H1 (cell line): ENCODE measurements at regions not wholly inside any gene's neighbourhood (a gene's known extent, or its start where the extent isn't known, plus 50 kb on each side); places are given as distances from the start of the nearest gene placed in this dataset.

Source experiments
- CTCF ChIA-PET: fragments of 300-600 bp; sonication (Branson Sonifier 250); formaldehyde crosslinking; loops from one replicate; lab custom pipeline; 2021; ENCODE audit not compliant: partially characterized antibody; lab: Charles Lee
- POLR2A ChIA-PET: fragments of 300-600 bp; sonication (Branson Sonifier 250); formaldehyde crosslinking; loops from one replicate; lab custom pipeline; 2021; ENCODE audit warnings: inconsistent platforms; ENCODE audit not compliant: partially characterized antibody; lab: Charles Lee
- DNase-seq, 2 experiments: peaks; one replicate each; pipeline versions ENCODE4 v3.0.0 to v3.0.0-alpha.2; 2010 to 2022; ENCODE audit warnings: low spot score in 2 of 2, low read depth in 1 of 2, mixed read lengths in 1 of 2
- FAIRE-seq: peaks from 2 replicates; lab custom pipeline; 2011; peaks lifted over from hg19 to GRCh38; lab: Jason Lieb, UNC
- H2AFZ ChIP-seq: 2 replicates; pipeline ENCODE4 v1.8.1; 2012; ENCODE audit warnings: low read length, inconsistent platforms
- H2AK5ac ChIP-seq: 2 replicates; pipeline ENCODE4 v1.6.1; 2013; ENCODE audit warnings: low read depth, low read length
- H2BK120ac ChIP-seq: replicated peaks from 2 replicates; pipeline ENCODE3; 2013; ENCODE audit warnings: low read depth, low read length, inconsistent platforms
- H2BK12ac ChIP-seq: 2 replicates; pipeline ENCODE4 v1.6.1; 2013; ENCODE audit warnings: low read depth, low read length
- H2BK15ac ChIP-seq: 2 replicates; pipeline ENCODE4 v1.6.1; 2013; ENCODE audit warnings: low read length
- H2BK20ac ChIP-seq: 2 replicates; pipeline ENCODE4 v1.6.1; 2013; ENCODE audit warnings: low read length
- H2BK5ac ChIP-seq: 2 replicates; pipeline ENCODE4 v1.6.1; 2013; ENCODE audit warnings: low read depth, low read length
- H3K14ac ChIP-seq: 2 replicates; pipeline ENCODE4 v1.6.1; 2013; ENCODE audit warnings: inconsistent platforms; ENCODE audit not compliant: insufficient read length
- H3K18ac ChIP-seq: 2 replicates; pipeline ENCODE4 v1.6.1; 2013; ENCODE audit warnings: low read length; ENCODE audit errors: extremely low read depth
- H3K23ac ChIP-seq: 2 replicates; pipeline ENCODE4 v1.6.1; 2013; ENCODE audit warnings: inconsistent platforms; ENCODE audit not compliant: insufficient read length
- H3K23me2 ChIP-seq: 2 replicates; pipeline ENCODE4 v1.6.1; 2013; ENCODE audit warnings: low read depth, low read length
- H3K27ac ChIP-seq: 2 replicates; pipeline ENCODE4 v1.6.1; 2011; ENCODE audit warnings: low read depth, low read length, inconsistent platforms
- H3K27me3 ChIP-seq, 4 experiments: replicated peaks in 1 of 4; 1 replicate in 1 of 4; 2 replicates in 3 of 4; pipeline versions ENCODE4 v1.6.1 to v1.8.1; 2011 to 2013; ENCODE audit warnings: low read length in 3 of 4, mild to moderate bottlenecking in 3 of 4, inconsistent platforms in 2 of 4, mixed read lengths in 2 of 4, moderate library complexity in 1 of 4; ENCODE audit not compliant: control insufficient read depth in 3 of 4, insufficient read depth in 3 of 4; ENCODE audit errors: extremely low read depth in 1 of 4
- H3K36me3 ChIP-seq, 4 experiments: 2 replicates each; pipeline versions ENCODE4 v1.6.1 to v1.8.1; 2011 to 2013; ENCODE audit warnings: mild to moderate bottlenecking in 4 of 4, low read length in 3 of 4, moderate library complexity in 2 of 4, control low read depth in 1 of 4, inconsistent platforms in 1 of 4; ENCODE audit not compliant: insufficient read depth in 4 of 4, control insufficient read depth in 2 of 4
- H3K4ac ChIP-seq: replicated peaks from 2 replicates; pipeline ENCODE3; 2013; ENCODE audit warnings: low read length, low read depth, mixed read lengths, inconsistent platforms; ENCODE audit not compliant: insufficient read length
- H3K4me1 ChIP-seq, 4 experiments: replicated peaks in 1 of 4; 1 replicate in 1 of 4; 2 replicates in 3 of 4; pipeline versions ENCODE4 v1.6.1 to v1.8.1; 2011 to 2013; ENCODE audit warnings: low read length in 3 of 4, inconsistent platforms in 2 of 4, mixed read lengths in 1 of 4; ENCODE audit not compliant: insufficient read depth in 4 of 4, control insufficient read depth in 3 of 4
- H3K4me2 ChIP-seq, 2 experiments: 2 replicates each; pipeline versions ENCODE4 v1.6.1 to v1.8.1; 2011 to 2013; ENCODE audit warnings: low read depth in 2 of 2, low read length in 2 of 2, control low read depth in 1 of 2, inconsistent platforms in 1 of 2, mild to moderate bottlenecking in 1 of 2; ENCODE audit not compliant: insufficient read depth in 1 of 2
- H3K4me3 ChIP-seq, 4 experiments: fragments of 200-600, 300-600 bp in 1 of 4; sonication (generic), shearing (Covaris generic), sonication (Bioruptor Twin) in 1 of 4; 2 replicates each; pipeline versions ENCODE4 v1.5.1 to v1.8.1; 2011 to 2016; ENCODE audit warnings: low read length in 4 of 4, low read depth in 3 of 4, control low read depth in 2 of 4, inconsistent platforms in 2 of 4, mild to moderate bottlenecking in 2 of 4, mixed read lengths in 1 of 4, moderate library complexity in 1 of 4; ENCODE audit not compliant: insufficient read depth in 2 of 4; ENCODE audit errors: extremely low read depth in 1 of 4
- H3K56ac ChIP-seq: replicated peaks from 2 replicates; pipeline ENCODE3; 2013; ENCODE audit warnings: low read depth, mild to moderate bottlenecking, mixed read lengths, low read length, inconsistent platforms; ENCODE audit not compliant: insufficient read length
- H3K79me1 ChIP-seq: 2 replicates; pipeline ENCODE4 v1.6.1; 2013; ENCODE audit warnings: low read depth, low read length, control low read depth
- H3K79me2 ChIP-seq, 2 experiments: 2 replicates each; pipeline versions ENCODE4 v1.6.1 to v1.8.1; 2012 to 2013; ENCODE audit warnings: low read length in 2 of 2, mild to moderate bottlenecking in 2 of 2, inconsistent platforms in 1 of 2; ENCODE audit not compliant: insufficient read depth in 2 of 2, control insufficient read depth in 1 of 2
- H3K9ac ChIP-seq, 4 experiments: replicated peaks in 1 of 4; 1 replicate in 1 of 4; 2 replicates in 3 of 4; pipeline versions ENCODE4 v1.6.1 to v1.8.1; 2011 to 2013; ENCODE audit warnings: low read depth in 3 of 4, low read length in 3 of 4, control low read depth in 2 of 4, mild to moderate bottlenecking in 2 of 4, moderate library complexity in 2 of 4, inconsistent platforms in 1 of 4; ENCODE audit errors: extremely low read depth in 1 of 4
- H3K9me3 ChIP-seq, 2 experiments: 2 replicates each; pipeline versions ENCODE4 v1.6.1 to v1.8.1; 2012 to 2013; ENCODE audit warnings: mild to moderate bottlenecking in 2 of 2, moderate library complexity in 2 of 2, control low read depth in 1 of 2, inconsistent platforms in 1 of 2, low read depth in 1 of 2, low read length in 1 of 2, mixed read lengths in 1 of 2; ENCODE audit not compliant: insufficient read depth in 2 of 2
- H4K20me1 ChIP-seq, 2 experiments: replicated peaks in 1 of 2; 2 replicates each; pipeline versions ENCODE3 to v1.8.1; 2011 to 2013; ENCODE audit warnings: inconsistent platforms in 2 of 2, low read length in 2 of 2, mild to moderate bottlenecking in 1 of 2; ENCODE audit not compliant: insufficient read depth in 2 of 2, control insufficient read depth in 1 of 2
- H4K5ac ChIP-seq: 2 replicates; pipeline ENCODE4 v1.6.1; 2013; ENCODE audit warnings: low read length, low read depth, mixed read lengths, inconsistent platforms; ENCODE audit not compliant: insufficient read length
- H4K8ac ChIP-seq: 2 replicates; pipeline ENCODE4 v1.8.0; 2013; ENCODE audit warnings: mild to moderate bottlenecking, moderate library complexity, low read length, inconsistent platforms; ENCODE audit not compliant: insufficient read depth; ENCODE audit errors: extremely low read depth
- H4K91ac ChIP-seq: replicated peaks from 2 replicates; pipeline ENCODE3; 2013; ENCODE audit warnings: low read length, mixed read lengths, inconsistent platforms; ENCODE audit not compliant: insufficient read length
- CBX8 ChIP-seq: fragments of 300-800, 300-1000 bp; sonication (generic); IDR thresholded peaks from 2 replicates; pipeline ENCODE4 v1.7.1; 2016; ENCODE audit warnings: low read depth, low read length, borderline replicate concordance
- POLR2AphosphoS5 ChIP-seq: IDR thresholded peaks from 2 replicates; pipeline ENCODE4 v1.6.1; 2011; ENCODE audit warnings: low read depth, low read length
- TCF12 ChIP-seq: IDR thresholded peaks from 2 replicates; pipeline ENCODE4 v1.6.1; 2011; ENCODE audit warnings: low read depth, mild to moderate bottlenecking, low read length
- WGBS, 2 experiments: shearing (Covaris generic) in 1 of 2; methylation state at CpG; one replicate each; pipeline versions ENCODE4 v1.1.6 to v1.1.7; 2013 to 2015; ENCODE audit warnings: low lambda C conversion rate in 2 of 2, mixed read lengths in 2 of 2, inconsistent platforms in 1 of 2, low coverage in 1 of 2, missing lambda C conversion rate in 1 of 2; ENCODE audit not compliant: insufficient replicate concordance in 2 of 2, insufficient coverage in 1 of 2, insufficient read length in 1 of 2; ENCODE audit errors: extremely low coverage in 1 of 2, missing lambda C conversion rate in 1 of 2; 5-methylcytosine and 5-hydroxymethylcytosine counted together

GRCh38 chr17:34199454-34199853 is 55.6 kb upstream of the CCL2 start:
- H4K8ac ChIP-seq: no peak overlapping the region
- H3K4ac ChIP-seq: no peak overlapping the region
- H3K9ac ChIP-seq: no peak overlapping the region
- H3K36me3 ChIP-seq: no peaks in the 10 kb centered on the region
- WGBS, 2 experiments: 55% methylated on average over 7 of the region's 7 CpGs; no CpG with 5 or more reads in 1 of the 2 experiments
- H2BK20ac ChIP-seq: no peak overlapping the region
- H2BK12ac ChIP-seq: no peak overlapping the region
- no peak overlapping the region for H3K14ac ChIP-seq
- no peak overlapping the region for H2AK5ac ChIP-seq
- no peaks in the 10 kb centered on the region; a peak in 1 of 4 replicates for H3K9me3 ChIP-seq
- no peak overlapping the region for H3K23ac ChIP-seq
- no peak overlapping the region for H3K27ac ChIP-seq
- H3K23me2 ChIP-seq: no peaks in the 10 kb centered on the region
- H2BK5ac ChIP-seq: no peak overlapping the region
- no peak overlapping the region for H3K18ac ChIP-seq
- H3K27me3 ChIP-seq: no peaks in the 10 kb centered on the region; a peak in 1 of 7 replicates
- DNase-seq (no peak), FAIRE-seq (no peak)
- no peaks in the 10 kb centered on the region for H3K79me1 ChIP-seq
- no peak overlapping the region for H2BK120ac ChIP-seq
- H4K91ac ChIP-seq: no peak overlapping the region
- no peak overlapping the region for H3K4me2 ChIP-seq
- no peaks in the 10 kb centered on the region for H3K79me2 ChIP-seq
- no peak overlapping the region for H4K5ac ChIP-seq
- no peak overlapping the region for H2BK15ac ChIP-seq
- peaks cover 0 to 2% (median 0%) of the 10 kb centered on the region in 4 experiments; a peak in 3 of 7 replicates for H3K4me1 ChIP-seq
- no peak overlapping the region for H3K56ac ChIP-seq
- no peak overlapping the region for H2AFZ ChIP-seq
- CTCF ChIA-PET: interaction anchor here (0.8 to 8.5 kb wide), 8 partner anchors 16 to 160 kb away, joined by 3 to 442 read pairs (median 3); partner anchors contain the start of genes CCL1, CCL13 and CCL8
- POLR2A ChIA-PET: no interaction called here
- no peak overlapping the region for H3K4me3 ChIP-seq
- no peaks in the 10 kb centered on the region for H4K20me1 ChIP-seq
- TF ChIP-seq CBX8: no peak
- no peak for TF ChIP-seq TCF12
- no peak for TF ChIP-seq POLR2AphosphoS5
